Upper lobe of left lung (tissue), 6 donors: ENCODE measurements at regions not wholly inside any gene's neighbourhood (a gene's known extent, or its start where the extent isn't known, plus 50 kb on each side); places are given as distances from the start of the nearest gene placed in this dataset.

Experiments
- ATAC-seq, 2 donors: fragments of 200-7000 bp; cut with Tn5 transposase; one replicate each; pipeline ENCODE4 v1.9.1; 2022; ENCODE audit warnings: mild to moderate bottlenecking in 2 of 2, moderate library complexity in 2 of 2; ENCODE audit not compliant: low FRiP score in 2 of 2
- DNase-seq, 2 donors: peaks; one replicate each; pipeline ENCODE4 v3.0.0-alpha.2; 2019 to 2020
- H3K27ac ChIP-seq, 4 donors: fragments of 200-600 bp; sonication (generic); one replicate each; pipeline ENCODE4 v1.5.1; 2016 to 2019
- H3K27me3 ChIP-seq, 4 donors: fragments of 200-600 bp; sonication (generic); one replicate each; pipeline ENCODE4 v1.5.1; 2017 to 2019
- H3K36me3 ChIP-seq, 4 donors: fragments of 200-600 bp; sonication (generic); one replicate each; pipeline ENCODE4 v1.5.1; 2016 to 2019
- H3K4me1 ChIP-seq, 4 donors: fragments of 200-600 bp; sonication (generic); one replicate each; pipeline ENCODE4 v1.5.1; 2018 to 2019
- H3K4me3 ChIP-seq, 4 donors: fragments of 200-600 bp; sonication (generic); one replicate each; pipeline ENCODE4 v1.5.1; 2017 to 2019; ENCODE audit warnings: mild to moderate bottlenecking in 2 of 4, moderate library complexity in 1 of 4
- H3K9me3 ChIP-seq, 4 donors: fragments of 200-600 bp; sonication (generic); one replicate each; pipeline ENCODE4 v1.5.1; 2018 to 2019
- EP300 ChIP-seq, 4 donors: sonication (generic); formaldehyde crosslinking; IDR thresholded peaks; one replicate each; pipeline ENCODE4 v1.5.1; 2017; ENCODE audit warnings: antibody characterized with exemption in 4 of 4, control low read depth in 2 of 4
- POLR2A ChIP-seq, 4 donors: fragments of 450-650 bp; IDR thresholded peaks; one replicate each; pipeline ENCODE4 v1.5.1; 2016 to 2017; ENCODE audit warnings: antibody characterized with exemption in 4 of 4, mild to moderate bottlenecking in 2 of 4
- POLR2AphosphoS5 ChIP-seq, 2 donors: sonication (generic); formaldehyde crosslinking; IDR thresholded peaks; one replicate each; pipeline ENCODE4 v1.5.1; 2017; ENCODE audit warnings: antibody characterized with exemption in 2 of 2
- WGBS, 2 donors: methylation state at CpG; one replicate each; pipeline ENCODE4 v1.1.5; 2017 to 2018; 5-methylcytosine and 5-hydroxymethylcytosine counted together
- TF ChIP-seq, protein P1 (sequence below), 6 experiments: fragments of 450-650 bp in 4 of 6; fragments of 200-600 bp in 2 of 6; sonication (generic) in 2 of 6; IDR thresholded peaks; one replicate each; pipeline ENCODE4 v1.5.1; 2016 to 2019; ENCODE audit warnings: antibody characterized with exemption in 6 of 6
- donor health status: DM: no; HTN: no; CAD: no; lungs with moderate emphysema.
- donor health status: DM: no; HTN: yes; CAD: no; lungs with severe emphysema.

DNA sequence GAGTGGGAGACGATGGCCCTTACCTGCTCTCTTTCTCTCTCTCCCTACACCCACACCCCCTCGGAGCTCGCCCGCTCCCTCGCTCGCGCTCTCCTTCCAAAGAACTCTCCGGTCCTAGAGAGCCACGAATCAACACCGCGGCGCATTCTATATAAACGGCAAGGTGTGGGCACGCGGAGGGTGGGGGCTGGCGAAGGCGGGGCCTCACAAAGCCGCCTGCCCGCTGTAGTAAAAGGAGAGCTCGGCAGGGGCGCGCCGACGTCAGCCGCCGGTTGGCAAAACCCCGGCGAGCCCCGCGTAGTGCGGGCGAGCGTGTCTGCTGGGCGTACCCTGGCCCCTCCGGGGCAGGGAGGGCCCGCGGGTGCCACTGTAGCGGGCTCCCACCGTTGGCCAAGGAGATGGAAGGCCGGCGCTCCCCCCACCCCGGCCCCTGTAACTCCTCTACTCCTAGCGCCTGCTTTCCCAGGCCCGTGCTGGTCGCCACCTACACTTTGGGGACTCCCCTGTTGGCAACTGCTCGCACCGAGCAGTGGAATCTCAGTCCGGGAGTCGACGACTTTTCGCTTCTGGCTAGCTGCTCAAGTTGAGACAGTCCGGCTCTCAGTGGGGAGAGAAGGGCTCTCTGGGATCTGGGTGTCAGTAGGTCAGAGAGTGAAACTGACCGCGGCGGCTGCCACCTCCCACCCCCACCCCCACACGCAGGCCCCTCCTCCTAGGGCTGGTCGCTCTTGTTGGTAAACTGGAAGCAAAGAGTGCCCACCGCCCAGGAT lies 325.5 kb upstream of the F9 start:
- H3K36me3 ChIP-seq: no peaks in the 10 kb centered on the region
- peak; percentile 32 to 84 for DNase-seq
- no peak overlapping the region for H3K27ac ChIP-seq
- ATAC-seq: peak; percentile 53 to 75
- H3K4me3 ChIP-seq: peak overlapping the region in 3 of 4 donors; percentile 35 to 52 (median 48)
- peaks cover 0 to 21% (median 0%) of the 10 kb centered on the region in 4 donors for H3K4me1 ChIP-seq
- 0 to 25% methylated on average over 4 to 50 of the region's 58 CpGs for WGBS, 2 donors
- H3K27me3 ChIP-seq: peaks cover 0 to 10% (median 0%) of the 10 kb centered on the region in 4 donors
- TF ChIP-seq, protein P1, sequence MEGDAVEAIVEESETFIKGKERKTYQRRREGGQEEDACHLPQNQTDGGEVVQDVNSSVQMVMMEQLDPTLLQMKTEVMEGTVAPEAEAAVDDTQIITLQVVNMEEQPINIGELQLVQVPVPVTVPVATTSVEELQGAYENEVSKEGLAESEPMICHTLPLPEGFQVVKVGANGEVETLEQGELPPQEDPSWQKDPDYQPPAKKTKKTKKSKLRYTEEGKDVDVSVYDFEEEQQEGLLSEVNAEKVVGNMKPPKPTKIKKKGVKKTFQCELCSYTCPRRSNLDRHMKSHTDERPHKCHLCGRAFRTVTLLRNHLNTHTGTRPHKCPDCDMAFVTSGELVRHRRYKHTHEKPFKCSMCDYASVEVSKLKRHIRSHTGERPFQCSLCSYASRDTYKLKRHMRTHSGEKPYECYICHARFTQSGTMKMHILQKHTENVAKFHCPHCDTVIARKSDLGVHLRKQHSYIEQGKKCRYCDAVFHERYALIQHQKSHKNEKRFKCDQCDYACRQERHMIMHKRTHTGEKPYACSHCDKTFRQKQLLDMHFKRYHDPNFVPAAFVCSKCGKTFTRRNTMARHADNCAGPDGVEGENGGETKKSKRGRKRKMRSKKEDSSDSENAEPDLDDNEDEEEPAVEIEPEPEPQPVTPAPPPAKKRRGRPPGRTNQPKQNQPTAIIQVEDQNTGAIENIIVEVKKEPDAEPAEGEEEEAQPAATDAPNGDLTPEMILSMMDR (IDR thresholded peaks at IDR 0.05): no peak
- no peak for TF ChIP-seq POLR2AphosphoS5 (IDR thresholded peaks at IDR 0.05)
- TF ChIP-seq POLR2A (IDR thresholded peaks at IDR 0.05): no peak
- TF ChIP-seq EP300 (IDR thresholded peaks at IDR 0.05): no peak
- H3K9me3 ChIP-seq: no peaks in the 10 kb centered on the region

DNA sequence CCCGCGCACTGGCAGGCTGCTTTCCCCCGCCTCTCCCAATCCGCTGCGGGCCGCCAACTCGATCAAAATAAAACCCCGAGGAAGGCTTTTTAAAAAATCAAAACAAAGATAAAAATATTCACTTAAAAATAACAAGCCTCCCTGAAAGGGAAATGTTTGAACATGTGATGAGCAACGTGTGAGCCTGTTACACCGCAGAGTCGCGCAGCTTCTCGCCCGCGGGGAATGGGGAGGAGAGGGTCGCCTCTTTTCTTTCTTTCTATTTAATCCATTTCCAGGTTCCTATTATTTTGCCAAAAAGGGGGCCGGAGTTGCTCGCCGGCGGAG lies 326.0 kb upstream of the F9 start:
- DNase-seq: no peak
- Histone ChIP-seq H3K27me3 (peaks cover 0 to 10% (median 0%) of the 10 kb centered on the region in 4 donors), H3K4me1 (peaks cover 0 to 21% (median 0%) of the 10 kb centered on the region in 4 donors), H3K27ac (no peak overlapping the region), H3K9me3 (no peaks in the 10 kb centered on the region), H3K4me3 (peak overlapping the region in 3 of 4 donors; percentile 35 to 52 (median 48)), H3K36me3 (no peaks in the 10 kb centered on the region)
- TF ChIP-seq POLR2AphosphoS5 (IDR thresholded peaks at IDR 0.05): no peak
- TF ChIP-seq EP300 (IDR thresholded peaks at IDR 0.05): no peak
- TF ChIP-seq, protein P1 (IDR thresholded peaks at IDR 0.05): no peak
- no peak for TF ChIP-seq POLR2A (IDR thresholded peaks at IDR 0.05)
- WGBS, 2 donors: 1 to 22% methylated on average over 18 to 20 of the region's 20 CpGs
- no peak for ATAC-seq

DNA sequence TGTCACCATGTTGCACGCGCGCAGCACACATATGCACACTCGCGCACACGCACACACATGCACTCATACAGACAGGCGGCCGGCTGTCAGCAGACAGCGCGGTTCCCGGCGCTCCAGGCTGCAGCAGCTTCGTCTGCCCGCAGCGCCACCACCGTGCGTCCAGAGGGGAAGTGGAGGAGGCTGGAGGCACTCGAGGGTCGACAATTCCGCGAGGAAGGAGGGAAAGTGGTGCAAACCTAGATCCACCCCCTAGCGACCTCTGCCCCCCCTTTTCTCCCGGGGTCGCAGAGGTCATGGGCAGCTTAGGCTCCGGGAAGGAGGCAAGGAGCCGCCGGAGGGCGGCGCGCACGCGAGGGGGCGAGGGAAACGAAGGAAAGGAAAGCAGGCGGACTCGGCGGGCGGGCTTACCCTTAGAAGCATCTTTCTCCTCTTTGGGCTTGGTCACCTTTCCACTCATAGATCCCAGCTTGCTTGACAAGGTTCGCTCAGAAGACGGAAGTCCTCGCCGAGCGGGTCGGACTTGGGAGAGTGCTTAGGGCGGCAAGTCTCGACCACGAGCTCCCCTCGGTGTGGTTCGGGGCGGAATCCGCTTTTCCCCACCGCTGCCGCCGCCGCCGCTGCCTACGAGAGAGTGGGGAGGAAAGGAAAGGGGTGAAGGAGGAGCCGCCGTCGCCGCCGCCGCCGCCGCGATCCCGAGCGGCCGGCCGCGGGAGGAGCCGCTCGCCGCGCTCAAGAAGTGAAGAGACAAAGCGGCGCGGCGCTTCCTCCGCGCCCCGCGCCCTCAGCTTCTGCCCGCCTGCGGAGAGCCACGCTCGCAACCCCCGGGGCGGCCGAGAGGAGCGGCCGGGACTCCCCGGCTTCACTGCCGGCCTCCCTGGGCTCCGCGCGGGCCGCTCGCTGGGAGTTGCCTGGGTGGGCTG lies 326.6 kb upstream of the F9 start:
- TF ChIP-seq, protein P1 (IDR thresholded peaks at IDR 0.05): no peak
- TF ChIP-seq POLR2AphosphoS5 (IDR thresholded peaks at IDR 0.05) (no peak), POLR2A (IDR thresholded peaks at IDR 0.05) (no peak), EP300 (IDR thresholded peaks at IDR 0.05) (no peak)
- Histone ChIP-seq H3K4me3 (peak overlapping the region in 3 of 4 donors; percentile 35 to 52 (median 48)), H3K36me3 (no peaks in the 10 kb centered on the region), H3K4me1 (peaks cover 0 to 21% (median 0%) of the 10 kb centered on the region in 4 donors), H3K27ac (no peak overlapping the region), H3K27me3 (peaks cover 0 to 10% (median 0%) of the 10 kb centered on the region in 4 donors), H3K9me3 (no peaks in the 10 kb centered on the region)
- WGBS, 2 donors: 23% methylated on average over 95 of the region's 99 CpGs; no CpG with 5 or more reads in 1 of the 2 donors
- peak in 1 of 2 donors; percentile 64 for ATAC-seq
- DNase-seq: peak in 1 of 2 donors; percentile 77

DNA sequence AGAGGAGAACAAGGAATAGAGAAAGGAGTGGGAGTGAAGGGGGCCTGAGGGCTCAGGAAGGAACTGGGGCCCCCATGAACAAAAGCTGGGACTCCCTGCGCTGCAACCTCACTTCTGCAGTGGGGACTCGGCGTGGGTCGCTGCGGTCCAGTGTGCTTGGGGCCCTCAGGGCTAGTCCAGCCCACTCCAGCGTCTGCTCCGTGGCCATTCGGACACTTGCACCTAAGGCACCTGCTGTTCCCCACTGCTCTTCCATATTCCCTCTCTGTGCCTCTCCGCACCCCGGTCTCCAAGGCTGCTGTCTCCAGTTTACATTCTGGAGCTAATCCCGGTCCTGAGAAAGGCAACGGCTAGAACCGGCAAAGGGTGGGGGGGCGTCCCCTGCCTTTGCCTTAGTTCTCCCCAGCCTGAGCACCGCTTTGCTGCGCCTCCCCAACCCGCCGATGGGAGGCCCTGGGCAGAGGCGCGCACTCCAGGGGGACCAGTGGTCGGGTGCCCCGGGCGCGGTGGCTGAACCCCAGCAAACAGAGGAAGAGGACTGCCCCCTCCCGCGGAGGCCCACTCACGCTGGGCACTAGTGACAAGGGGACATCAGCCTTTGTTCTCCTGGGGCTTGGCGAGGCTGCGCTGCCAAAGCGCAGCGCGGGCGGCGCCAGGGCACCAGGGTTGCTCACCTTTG lies 327.7 kb upstream of the F9 start:
- peak in 1 of 2 donors; percentile 54 for DNase-seq
- ATAC-seq: peak in 1 of 2 donors; percentile 15
- H3K4me3 ChIP-seq: peak overlapping the region in 1 of 4 donors; percentile 35
- H3K4me1 ChIP-seq: peaks cover 0 to 21% (median 0%) of the 10 kb centered on the region in 4 donors
- no peaks in the 10 kb centered on the region for H3K36me3 ChIP-seq
- WGBS, 2 donors: 37 to 47% methylated on average over 6 to 34 of the region's 34 CpGs
- no peak overlapping the region for H3K27ac ChIP-seq
- TF ChIP-seq EP300 (IDR thresholded peaks at IDR 0.05) (no peak), POLR2AphosphoS5 (IDR thresholded peaks at IDR 0.05) (no peak), POLR2A (IDR thresholded peaks at IDR 0.05) (no peak)
- TF ChIP-seq, protein P1 (IDR thresholded peaks at IDR 0.05): no peak
- peaks cover 0 to 10% (median 0%) of the 10 kb centered on the region in 4 donors for H3K27me3 ChIP-seq
- H3K9me3 ChIP-seq: no peaks in the 10 kb centered on the region
